Right hindlimb (tissue), 1 donor: ENCODE measurements at regions not wholly inside any gene's neighbourhood (a gene's known extent, or its start where the extent isn't known, plus 50 kb on each side); places are given as distances from the start of the nearest gene placed in this dataset.

Experiments used
- DNase-seq: peaks from one replicate; pipeline ENCODE4 v3.0.0-alpha.2; 2018

GRCh38 chr11:19321351-19321750 is 80.6 kb upstream of the E2F8 start:
- DNase-seq = no peak

GRCh38 chr11:19320827-19321226 is 80.1 kb upstream of the E2F8 start:
- DNase-seq = peak; percentile 83

GRCh38 chr11:19316434-19316833 is 75.7 kb upstream of the E2F8 start:
- DNase-seq = peak; percentile 68

- DNase-seq = no peak
Measured at GRCh38 chr11:19315511-19315910, 74.8 kb upstream of the E2F8 start.

- DNase-seq = no peak
Measured at GRCh38 chr11:19313140-19313539, 72.4 kb upstream of the E2F8 start.

GRCh38 chr11:19311308-19312030 is 70.7 kb upstream of the E2F8 start:
- peak; percentile 69 for DNase-seq

GRCh38 chr11:19307498-19307897 is 66.8 kb upstream of the E2F8 start:
- DNase-seq = no peak

- no peak for DNase-seq
Measured at GRCh38 chr11:19306179-19306944, 65.6 kb upstream of the E2F8 start.

- DNase-seq = no peak
Measured at GRCh38 chr11:19301361-19301760, 60.6 kb upstream of the E2F8 start.

GRCh38 chr11:19294444-19294843 is 53.7 kb upstream of the E2F8 start:
- no peak for DNase-seq

GRCh38 chr11:19291064-19291463 is 50.3 kb upstream of the E2F8 start:
- no peak for DNase-seq
